K562 (cell line): ENCODE measurements at regions not wholly inside any gene's neighbourhood (a gene's known extent, or its start where the extent isn't known, plus 50 kb on each side); places are given as distances from the start of the nearest gene placed in this dataset.

Experiments used
- ATAC-seq: fragments of 200-7000 bp; cut with Tn5 transposase; 3 replicates; pipeline ENCODE4 v1.9.1; 2020; ENCODE audit warnings: moderate library complexity
- BruUV-seq: library from RNA; stranded (reverse); fragments of 400-500 nt; replicated peaks from 2 replicates; lab custom pipeline; 2021; lab: Mats Ljungman, UMichigan
- CTCF ChIA-PET: fragments of 300-600 bp; formaldehyde crosslinking; extraction: SDS; loops from one replicate; lab custom pipeline; 2021; ENCODE audit warnings: low intra/inter-chr PET ratio; lab: Yijun Ruan, JAX
- POLR2A ChIA-PET: fragments of 300-600, 350-650 bp; sonication (Branson Sonifier 250); formaldehyde crosslinking; extraction: SDS; loops from one replicate; lab custom pipeline; 2021; ENCODE audit warnings: antibody characterized with exemption, inconsistent platforms; lab: Yijun Ruan, JAX
- DNase-seq, 4 experiments: peaks; one replicate each; pipeline versions ENCODE4 v3.0.0 to v3.0.0-alpha.2; 2011 to 2018; ENCODE audit warnings: low spot score in 3 of 4, mixed read lengths in 3 of 4; ENCODE audit errors: extremely low read depth in 1 of 4
- FAIRE-seq: peaks from 2 replicates; lab custom pipeline; 2011; peaks lifted over from hg19 to GRCh38; lab: Jason Lieb, UNC
- H2AFZ ChIP-seq: 2 replicates; pipeline ENCODE4 v1.6.0; 2011; ENCODE audit warnings: low read depth, low read length, control low read depth, inconsistent platforms
- H3K27ac ChIP-seq: fragments of 200-600 bp; 3 replicates; pipeline ENCODE4 v1.8.0; 2011; ENCODE audit warnings: low read depth, mild to moderate bottlenecking, control low read depth, inconsistent platforms, low read length, moderate library complexity, mixed read lengths; ENCODE audit errors: extremely low read depth
- H3K27me3 ChIP-seq, 2 experiments: fragments of 300-600 bp in 1 of 2; 2 replicates in 1 of 2; 3 replicates in 1 of 2; pipeline versions ENCODE4 v1.6.0 to v1.8.0; 2011; ENCODE audit warnings: inconsistent platforms in 2 of 2, low read length in 2 of 2, mild to moderate bottlenecking in 1 of 2, mixed read lengths in 1 of 2, moderate library complexity in 1 of 2; ENCODE audit not compliant: control insufficient read depth in 2 of 2, insufficient read depth in 2 of 2
- H3K36me3 ChIP-seq: fragments of 300-600 bp; 3 replicates; pipeline ENCODE4 v1.8.0; 2011; ENCODE audit warnings: mild to moderate bottlenecking, low read length, inconsistent platforms; ENCODE audit not compliant: control insufficient read depth, insufficient read depth
- H3K4me1 ChIP-seq, 2 experiments: fragments of 200-600 bp in 1 of 2; replicated peaks in 1 of 2; 2 replicates in 1 of 2; 3 replicates in 1 of 2; pipeline versions ENCODE4 v1.5.1 to v1.8.0; 2011; ENCODE audit warnings: inconsistent platforms in 2 of 2, low read length in 2 of 2, mild to moderate bottlenecking in 1 of 2, mixed read lengths in 1 of 2, moderate library complexity in 1 of 2; ENCODE audit not compliant: control insufficient read depth in 2 of 2, insufficient read depth in 2 of 2
- H3K4me2 ChIP-seq: 2 replicates; pipeline ENCODE4 v1.6.1; 2011; ENCODE audit warnings: low read length, control low read depth, inconsistent platforms, mixed read lengths; ENCODE audit not compliant: insufficient read depth
- H3K4me3 ChIP-seq: fragments of 200-600 bp; sonication (generic), shearing (Covaris generic); 2 replicates; pipeline ENCODE4 v1.5.1; 2016; ENCODE audit warnings: control low read depth, inconsistent platforms
- H3K79me2 ChIP-seq: fragments of 200-600 bp; 3 replicates; pipeline ENCODE4 v1.8.0; 2011; ENCODE audit warnings: low read length, inconsistent platforms; ENCODE audit not compliant: control insufficient read depth, insufficient read depth
- H3K9ac ChIP-seq, 2 experiments: 2 replicates each; pipeline versions ENCODE4 v1.6.0 to v1.6.1; 2011; ENCODE audit warnings: low read depth in 2 of 2, low read length in 2 of 2, control low read depth in 1 of 2, inconsistent platforms in 1 of 2, mild to moderate bottlenecking in 1 of 2, mixed read lengths in 1 of 2; ENCODE audit not compliant: insufficient read depth in 1 of 2
- H3K9me1 ChIP-seq: one replicate; pipeline ENCODE4 v1.6.0; 2011; ENCODE audit warnings: inconsistent platforms, mild to moderate bottlenecking, low read length, moderate library complexity; ENCODE audit not compliant: control insufficient read depth, insufficient read depth
- H3K9me3 ChIP-seq: replicated peaks from 2 replicates; pipeline ENCODE4 v1.5.1; 2011; ENCODE audit warnings: low read depth, low read length, inconsistent platforms; ENCODE audit not compliant: control insufficient read depth, insufficient read depth
- H4K20me1 ChIP-seq: replicated peaks from 2 replicates; pipeline ENCODE4 v1.6.1; 2011; ENCODE audit warnings: low read length, inconsistent platforms, mixed read lengths; ENCODE audit not compliant: control insufficient read depth, insufficient read depth
- CBFA2T2 ChIP-seq: fragments of 450-650 bp; conservative IDR thresholded peaks from 2 replicates; pipeline ENCODE4 v1.6.1; 2017; ENCODE audit warnings: mild to moderate bottlenecking
- CHD1 ChIP-seq: fragments of 200-600 bp; sonication (generic); IDR thresholded peaks from one replicate; pipeline ENCODE4 v1.6.1; 2012; ENCODE audit warnings: mild to moderate bottlenecking, moderate library complexity, low read length, inconsistent platforms
- CHD4 ChIP-seq: fragments of 200-600 bp; sonication (generic); IDR thresholded peaks from 3 replicates; pipeline ENCODE4 v1.6.1; 2012; ENCODE audit warnings: low read depth, mild to moderate bottlenecking, mixed read lengths, low read length, inconsistent platforms; ENCODE audit not compliant: insufficient read depth, insufficient replicate concordance, poor library complexity, severe bottlenecking
- FUS ChIP-seq: fragments of 200-400 bp; formaldehyde crosslinking; optimal IDR thresholded peaks from 2 replicates; pipeline ENCODE3; 2017; ENCODE audit warnings: low read depth, low read length
- GATA2 ChIP-seq: sonication (generic); formaldehyde crosslinking; IDR thresholded peaks from 2 replicates; pipeline ENCODE4 v1.4.0; 2020; ENCODE audit warnings: mild to moderate bottlenecking, missing genetic modification reagents
- GTF2F1 ChIP-seq: IDR thresholded peaks from 2 replicates; pipeline ENCODE4 v1.6.1; 2011; ENCODE audit warnings: low read depth, low read length, improper control_type of control experiment
- HDAC6 ChIP-seq: IDR thresholded peaks from 2 replicates; pipeline ENCODE4 v1.6.1; 2012; ENCODE audit warnings: low read depth, mild to moderate bottlenecking, control low read depth, inconsistent platforms, low read length, moderate library complexity
- HLTF ChIP-seq: fragments of 450-650 bp; IDR thresholded peaks from 2 replicates; pipeline ENCODE4 v1.6.1; 2016
- POLR2AphosphoS5 ChIP-seq: IDR thresholded peaks from 2 replicates; pipeline ENCODE4 v1.6.1; 2011; ENCODE audit warnings: mild to moderate bottlenecking, low read depth, low read length, moderate library complexity; ENCODE audit not compliant: control insufficient read depth, insufficient read depth
- POLR2B ChIP-seq: fragments of 450-650 bp; IDR thresholded peaks from 2 replicates; pipeline ENCODE4 v1.6.1; 2018; ENCODE audit warnings: low read depth; ENCODE audit not compliant: partially characterized antibody
- RBBP5 ChIP-seq: fragments of 200-600 bp; sonication (generic); IDR thresholded peaks from 2 replicates; pipeline ENCODE4 v1.6.1; 2012; ENCODE audit warnings: borderline replicate concordance, mild to moderate bottlenecking, low read length, control low read depth, inconsistent platforms; ENCODE audit not compliant: insufficient read depth, poor library complexity, severe bottlenecking
- RBM22 ChIP-seq: fragments of 200-400 bp; formaldehyde crosslinking; IDR thresholded peaks from 2 replicates; pipeline ENCODE4 v1.6.1; 2018; ENCODE audit warnings: low read length, low read depth; ENCODE audit not compliant: poor library complexity, severe bottlenecking
- RCOR1 ChIP-seq, 2 experiments: IDR thresholded peaks; 2 replicates each; pipeline ENCODE4 v1.6.1; 2012; ENCODE audit warnings: low read depth in 2 of 2, low read length in 2 of 2, borderline replicate concordance in 1 of 2, improper control_type of control experiment in 1 of 2
- TCFL5 ChIP-seq: fragments of 250-450 bp; sonication (Bioruptor Pico); conservative IDR thresholded peaks from 2 replicates; pipeline ENCODE4 v1.6.1; 2021; ENCODE audit warnings: mild to moderate bottlenecking, moderate library complexity, matching md5 sums
- ZNF76 ChIP-seq: fragments of 250-450 bp; sonication (Bioruptor Pico); IDR thresholded peaks from 2 replicates; pipeline ENCODE4 v1.4.0; 2020; ENCODE audit warnings: mild to moderate bottlenecking, moderate library complexity, borderline replicate concordance
- WGBS: fragments of 100-300 bp; shearing (Covaris generic); methylation state at CpG from one replicate; pipeline ENCODE4 v1.1.6; 2016; ENCODE audit warnings: low coverage, mixed read lengths; ENCODE audit not compliant: insufficient coverage; ENCODE audit errors: missing lambda C conversion rate; 5-methylcytosine and 5-hydroxymethylcytosine counted together
- in situ Hi-C: fragments of 300-500 bp; cut with MboI; formaldehyde crosslinking; loops from 4 replicates; pipeline ENCODE4 v1.15.0; 2018; ENCODE audit warnings: inconsistent platforms, mixed read lengths
- intact Hi-C: fragments of 100-400 bp; cut with micrococcal nuclease; formaldehyde crosslinking; loops from 2 replicates; pipeline ENCODE4 v1.14.2; 2022

DNA sequence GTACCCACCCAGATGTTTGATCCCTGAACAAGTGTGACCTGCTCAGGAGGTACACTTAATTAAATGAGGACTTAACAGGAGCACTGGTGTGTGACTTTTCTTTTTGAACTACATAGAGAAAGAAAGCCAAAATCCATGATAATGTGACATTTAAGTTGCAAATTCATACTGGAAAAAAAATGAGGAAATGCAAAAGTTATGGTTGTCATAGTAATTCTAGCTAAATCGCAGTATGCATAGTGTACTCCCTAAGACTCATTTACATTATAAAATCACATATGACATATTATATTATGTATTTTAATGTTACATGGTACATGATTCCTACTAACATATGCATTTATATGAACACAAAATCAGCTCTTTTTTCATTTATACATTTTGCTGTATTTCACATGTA is 92.0 kb upstream of the PCSK5 start:
- 0% methylated on average over 1 of the region's 1 CpG for WGBS
- CTCF ChIA-PET, result no interaction called here
- DNase-seq, result no peak

DNA sequence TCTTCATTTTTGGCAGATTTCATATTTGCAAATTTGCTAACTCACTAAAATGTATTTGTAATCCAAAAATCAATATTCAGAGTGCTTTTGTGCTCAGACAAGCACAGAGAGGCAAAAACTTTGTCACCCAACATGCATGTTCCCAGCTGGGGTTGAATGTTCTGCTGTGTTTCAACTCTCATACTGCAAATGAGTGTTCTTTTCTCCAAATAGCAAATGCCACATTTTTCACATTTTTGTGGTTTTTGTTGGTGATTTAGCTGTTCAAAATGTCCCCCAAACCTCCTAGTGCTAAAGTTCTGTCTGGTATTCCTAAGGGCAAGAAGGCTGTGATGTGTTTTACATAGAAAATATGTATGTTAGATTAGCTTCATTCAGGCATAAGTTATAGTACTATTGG is 87.3 kb upstream of the PCSK5 start:
- intact Hi-C loops (no loop called here), in situ Hi-C loops (no loop called here)
- Histone ChIP-seq H3K27me3 (no peaks in the 10 kb centered on the region), H3K4me3 (no peak overlapping the region), H2AFZ (no peak overlapping the region), H3K9ac (no peak overlapping the region), H3K27ac (no peak overlapping the region), H3K4me2 (no peak overlapping the region), H3K9me1 (no peaks in the 10 kb centered on the region), H3K79me2 (no peaks in the 10 kb centered on the region), H3K4me1 (no peaks in the 10 kb centered on the region), H3K9me3 (no peaks in the 10 kb centered on the region), H4K20me1 (no peaks in the 10 kb centered on the region), H3K36me3 (no peaks in the 10 kb centered on the region)
- ChIA-PET CTCF (no interaction called here), POLR2A (no interaction called here)
- FAIRE-seq (no peak), ATAC-seq (no peak), DNase-seq (no peak)
- no TSS peak for BruUV-seq
- TF ChIP-seq CBFA2T2, result no peak
- no peak for TF ChIP-seq TCFL5 (CRISPR knock-in tag)
- no peak for TF ChIP-seq FUS
- TF ChIP-seq RCOR1 (IDR thresholded peaks at IDR 0.05; ENCODE audit: borderline replicate concordance in 1 of 2, low read depth in 2 of 2, low read length in 2 of 2), result no peak
- TF ChIP-seq GTF2F1, result no peak
- no peak for TF ChIP-seq HDAC6
- TF ChIP-seq POLR2AphosphoS5, result no peak
- TF ChIP-seq HLTF, result no peak
- no peak for TF ChIP-seq RBM22
- TF ChIP-seq POLR2B, result no peak
- TF ChIP-seq RBBP5, result no peak
- TF ChIP-seq CHD4, result no peak
- no peak for TF ChIP-seq GATA2

More for the DNA sequence above, 92.0 kb upstream of the PCSK5 start:
- Histone ChIP-seq H3K4me2 (no peak overlapping the region), H3K9me3 (no peaks in the 10 kb centered on the region), H2AFZ (no peak overlapping the region), H3K9ac (no peak overlapping the region), H3K27ac (no peak overlapping the region), H4K20me1 (no peaks in the 10 kb centered on the region), H3K4me3 (no peak overlapping the region), H3K27me3 (no peaks in the 10 kb centered on the region), H3K36me3 (no peaks in the 10 kb centered on the region), H3K4me1 (no peaks in the 10 kb centered on the region), H3K9me1 (no peaks in the 10 kb centered on the region), H3K79me2 (no peaks in the 10 kb centered on the region)
- POLR2A ChIA-PET, result interaction anchor here (1.0 kb wide), 1 partner anchor 14 kb away, joined by 3 read pairs; no protein-coding TSS in a partner anchor
- in situ Hi-C loops (no loop called here), intact Hi-C loops (no loop called here)
- no TSS peak for BruUV-seq
- ATAC-seq (no peak), FAIRE-seq (no peak)
- no peak for TF ChIP-seq CHD1
- TF ChIP-seq ZNF76 (CRISPR knock-in tag), result no peak
